Colonic mucosa (tissue), 4 donors: ENCODE measurements at regions not wholly inside any gene's neighbourhood (a gene's known extent, or its start where the extent isn't known, plus 50 kb on each side); places are given as distances from the start of the nearest gene placed in this dataset.

Experiments used
- DNase-seq: peaks from one replicate; pipeline ENCODE4 v3.0.0-alpha.2; 2020
- H3K27ac ChIP-seq: fragments of 200-600 bp; one replicate; pipeline ENCODE4 v1.8.0; 2021
- H3K27me3 ChIP-seq: fragments of 200-600 bp; one replicate; pipeline ENCODE4 v1.8.0; 2021
- H3K36me3 ChIP-seq: fragments of 200-600 bp; one replicate; pipeline ENCODE4 v1.8.0; 2021
- H3K4me1 ChIP-seq: fragments of 200-600 bp; one replicate; pipeline ENCODE4 v1.8.0; 2021; ENCODE audit warnings: mild to moderate bottlenecking
- H3K4me3 ChIP-seq: fragments of 200-600 bp; one replicate; pipeline ENCODE4 v1.8.0; 2021
- H3K9ac ChIP-seq, 2 donors: one replicate each; pipeline ENCODE4 v1.7.0; 2013; ENCODE audit warnings: control low read depth in 2 of 2, low read depth in 2 of 2, low read length in 2 of 2
- H3K9me3 ChIP-seq: fragments of 200-600 bp; one replicate; pipeline ENCODE4 v1.8.0; 2021
- intact Hi-C: fragments of 100-400 bp; cut with DNase I; formaldehyde crosslinking; loops from one replicate; pipeline ENCODE4 v1.14.1; 2022
- TF ChIP-seq, protein P1 (sequence below): fragments of 200-600 bp; IDR thresholded peaks from one replicate; pipeline ENCODE4 v1.8.0; 2022; ENCODE audit warnings: antibody characterized with exemption, mild to moderate bottlenecking
- donor health status: healthy.
- donor health status: DM: no; HTN: no; CAD: no.
- donor health status: DM: no; HTN: no; CAD: no.

DNA sequence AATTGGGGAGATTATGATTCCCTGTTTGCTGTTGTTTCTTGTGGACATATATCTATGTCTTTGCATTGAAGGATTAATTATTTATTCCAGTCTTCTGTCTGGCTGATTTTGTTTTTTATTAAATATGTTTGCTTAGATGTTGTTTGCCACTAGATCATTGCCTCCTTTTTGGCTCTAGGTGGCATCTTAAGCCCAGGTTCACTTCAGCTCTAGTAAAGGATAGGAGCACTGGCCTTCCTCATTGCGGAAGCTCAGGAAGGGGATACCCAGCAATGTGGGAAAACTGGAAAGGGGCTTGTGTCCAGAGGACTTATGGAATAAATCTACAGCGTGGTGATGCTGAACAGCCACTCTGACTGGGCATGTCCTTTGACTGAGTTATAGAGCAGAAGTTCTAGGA lies 821.6 kb downstream of the PDCD6IP start:
- no peak for DNase-seq
- intact Hi-C loops: no loop called here
- TF ChIP-seq, protein P1, sequence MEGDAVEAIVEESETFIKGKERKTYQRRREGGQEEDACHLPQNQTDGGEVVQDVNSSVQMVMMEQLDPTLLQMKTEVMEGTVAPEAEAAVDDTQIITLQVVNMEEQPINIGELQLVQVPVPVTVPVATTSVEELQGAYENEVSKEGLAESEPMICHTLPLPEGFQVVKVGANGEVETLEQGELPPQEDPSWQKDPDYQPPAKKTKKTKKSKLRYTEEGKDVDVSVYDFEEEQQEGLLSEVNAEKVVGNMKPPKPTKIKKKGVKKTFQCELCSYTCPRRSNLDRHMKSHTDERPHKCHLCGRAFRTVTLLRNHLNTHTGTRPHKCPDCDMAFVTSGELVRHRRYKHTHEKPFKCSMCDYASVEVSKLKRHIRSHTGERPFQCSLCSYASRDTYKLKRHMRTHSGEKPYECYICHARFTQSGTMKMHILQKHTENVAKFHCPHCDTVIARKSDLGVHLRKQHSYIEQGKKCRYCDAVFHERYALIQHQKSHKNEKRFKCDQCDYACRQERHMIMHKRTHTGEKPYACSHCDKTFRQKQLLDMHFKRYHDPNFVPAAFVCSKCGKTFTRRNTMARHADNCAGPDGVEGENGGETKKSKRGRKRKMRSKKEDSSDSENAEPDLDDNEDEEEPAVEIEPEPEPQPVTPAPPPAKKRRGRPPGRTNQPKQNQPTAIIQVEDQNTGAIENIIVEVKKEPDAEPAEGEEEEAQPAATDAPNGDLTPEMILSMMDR: no peak
- Histone ChIP-seq H3K9ac (no peak overlapping the region), H3K4me3 (no peak overlapping the region), H3K36me3 (no peaks in the 10 kb centered on the region), H3K4me1 (no peaks in the 10 kb centered on the region), H3K27ac (no peak overlapping the region), H3K27me3 (no peaks in the 10 kb centered on the region), H3K9me3 (no peaks in the 10 kb centered on the region)

DNA sequence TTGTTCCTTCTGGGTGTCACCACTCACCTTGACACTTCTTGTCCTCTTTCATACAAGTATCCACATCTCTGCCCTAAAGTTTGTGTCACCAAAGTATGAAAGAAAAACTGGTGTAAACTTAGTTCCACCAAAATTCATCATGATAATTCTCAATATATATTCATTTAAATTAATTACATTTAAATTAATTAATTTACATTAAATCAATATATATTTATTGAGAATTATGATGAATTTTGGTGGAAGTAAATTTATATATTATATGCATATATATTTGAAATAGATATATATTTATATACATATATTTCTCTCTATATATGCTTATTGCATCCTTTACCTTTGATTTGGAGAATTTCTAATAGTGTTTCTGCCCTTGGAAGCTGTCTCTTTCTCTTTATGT lies 828.3 kb downstream of the PDCD6IP start:
- Histone ChIP-seq H3K9ac (no peak overlapping the region), H3K9me3 (no peaks in the 10 kb centered on the region), H3K36me3 (no peaks in the 10 kb centered on the region), H3K4me1 (no peaks in the 10 kb centered on the region), H3K27me3 (no peaks in the 10 kb centered on the region), H3K27ac (no peak overlapping the region), H3K4me3 (no peak overlapping the region)
- DNase-seq: no peak
- TF ChIP-seq, protein P1: no peak
- intact Hi-C loops: no loop called here

DNA sequence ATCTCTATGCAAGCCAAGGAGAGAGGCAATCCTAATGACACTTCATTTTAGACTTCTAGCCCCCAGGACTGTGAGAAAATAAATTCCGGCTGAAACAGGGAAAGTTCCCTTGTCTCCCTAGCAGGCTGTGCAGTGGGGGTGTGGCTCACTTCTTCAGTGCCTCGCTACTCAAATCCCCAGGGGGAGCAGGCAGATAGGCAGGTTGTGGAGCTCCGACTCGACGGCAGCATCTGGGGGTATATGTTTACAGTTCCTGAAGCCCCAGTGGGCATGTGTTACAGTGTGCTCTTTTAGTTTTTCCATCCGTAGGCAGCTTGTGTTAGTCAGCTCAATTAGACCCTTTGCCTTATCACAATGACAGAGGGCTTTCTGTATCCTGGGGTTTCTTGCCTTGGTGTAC lies 836.5 kb downstream of the PDCD6IP start:
- H3K4me1 ChIP-seq: no peaks in the 10 kb centered on the region
- no peaks in the 10 kb centered on the region for H3K27me3 ChIP-seq
- intact Hi-C loops: no loop called here
- H3K36me3 ChIP-seq: no peaks in the 10 kb centered on the region
- TF ChIP-seq, protein P1: no peak
- no peaks in the 10 kb centered on the region for H3K9me3 ChIP-seq
- no peak overlapping the region for H3K9ac ChIP-seq
- H3K27ac ChIP-seq: no peak overlapping the region
- H3K4me3 ChIP-seq: no peak overlapping the region
- DNase-seq: no peak

DNA sequence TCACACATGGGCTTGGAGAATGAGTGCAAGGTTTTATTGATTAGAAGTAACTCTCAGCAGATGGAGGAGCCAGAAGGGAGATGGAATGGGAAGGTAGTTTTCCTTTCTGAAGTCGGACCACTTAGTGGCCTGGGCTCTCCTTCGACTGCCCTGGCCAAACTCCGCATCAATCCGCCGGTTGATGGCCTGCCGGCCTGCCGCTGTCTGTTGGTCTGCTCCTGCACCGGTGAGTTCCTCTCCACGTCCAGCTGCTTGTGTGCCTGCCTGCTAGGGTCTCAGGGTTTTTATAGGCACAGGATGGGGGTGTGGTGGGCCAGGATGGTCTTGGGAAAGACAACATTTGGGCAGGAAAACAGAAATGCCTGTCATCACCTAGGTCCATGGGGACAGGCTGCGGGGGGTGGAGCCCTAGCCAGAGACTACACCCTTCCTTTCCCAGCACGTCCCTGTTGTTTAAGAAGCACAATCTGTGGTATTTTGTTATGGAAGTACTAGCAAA lies 837.0 kb downstream of the PDCD6IP start:
- intact Hi-C loops: no loop called here
- Histone ChIP-seq H3K27me3 (no peaks in the 10 kb centered on the region), H3K27ac (no peak overlapping the region), H3K9me3 (no peaks in the 10 kb centered on the region), H3K36me3 (no peaks in the 10 kb centered on the region), H3K4me1 (no peaks in the 10 kb centered on the region), H3K4me3 (no peak overlapping the region), H3K9ac (no peak overlapping the region)
- TF ChIP-seq, protein P1: no peak
- no peak for DNase-seq

DNA sequence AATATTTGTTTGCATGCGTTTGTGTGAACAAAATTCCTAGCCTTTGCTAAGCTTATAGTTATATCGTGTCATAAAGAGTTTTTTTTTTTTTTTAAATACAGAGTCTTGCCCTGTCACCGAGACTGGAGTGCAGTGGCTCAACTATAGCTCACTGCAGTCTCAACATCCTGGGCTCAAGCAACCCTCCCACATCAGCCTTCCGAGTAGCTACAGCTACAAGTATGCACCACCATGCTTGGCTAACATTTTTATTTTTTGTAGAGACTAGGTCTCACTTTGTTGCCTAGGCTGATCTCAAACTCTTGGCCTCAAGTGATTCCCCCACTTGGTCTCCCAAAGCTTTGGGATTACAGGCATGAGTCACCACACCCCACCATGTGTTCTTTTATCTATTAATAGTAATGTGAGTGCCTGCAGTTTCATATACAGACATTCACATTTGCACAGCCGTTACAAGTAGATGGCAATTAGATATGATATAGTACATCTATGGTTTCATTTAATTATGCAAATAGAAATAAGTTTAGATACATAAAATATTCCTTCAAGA lies 848.6 kb downstream of the PDCD6IP start:
- Histone ChIP-seq H3K27me3 (no peaks in the 10 kb centered on the region), H3K9ac (no peak overlapping the region), H3K36me3 (no peaks in the 10 kb centered on the region), H3K9me3 (no peaks in the 10 kb centered on the region), H3K27ac (no peak overlapping the region), H3K4me3 (no peak overlapping the region), H3K4me1 (no peaks in the 10 kb centered on the region)
- no peak for DNase-seq
- intact Hi-C loops: no loop called here
- TF ChIP-seq, protein P1: no peak
